SK-N-MC (cell line): ENCODE measurements at regions not wholly inside any gene's neighbourhood (a gene's known extent, or its start where the extent isn't known, plus 50 kb on each side); places are given as distances from the start of the nearest gene placed in this dataset.

Experiments used
- EZH2 ChIP-seq: fragments of 200-600 bp; sonication (generic); IDR thresholded peaks from one replicate; pipeline ENCODE4 v1.6.1; 2017; ENCODE audit warnings: antibody characterized with exemption
- POLR2AphosphoS5 ChIP-seq: IDR thresholded peaks from 2 replicates; pipeline ENCODE4 v1.6.1; 2012; ENCODE audit warnings: mild to moderate bottlenecking, low read depth, low read length, borderline replicate concordance

- no peak for TF ChIP-seq EZH2
- no peak for TF ChIP-seq POLR2AphosphoS5
Measured at GRCh38 chr20:10875653-10876052, 201.9 kb upstream of the JAG1 start.
